Testis (tissue), 2 donors: ENCODE measurements at regions not wholly inside any gene's neighbourhood (a gene's known extent, or its start where the extent isn't known, plus 50 kb on each side); places are given as distances from the start of the nearest gene placed in this dataset.

Experiments
- CTCF ChIP-seq, 3 experiments: fragments of 450-650 bp in 2 of 3; fragments of 200-600 bp in 1 of 3; sonication (generic) in 1 of 3; IDR thresholded peaks; one replicate each; pipeline ENCODE4 v1.5.1; 2016 to 2019; ENCODE audit warnings: antibody characterized with exemption in 3 of 3, mild to moderate bottlenecking in 2 of 3, moderate library complexity in 1 of 3
- POLR2A ChIP-seq: fragments of 450-650 bp; IDR thresholded peaks from one replicate; pipeline ENCODE4 v1.6.1; 2017; ENCODE audit warnings: antibody characterized with exemption, mild to moderate bottlenecking, moderate library complexity

DNA sequence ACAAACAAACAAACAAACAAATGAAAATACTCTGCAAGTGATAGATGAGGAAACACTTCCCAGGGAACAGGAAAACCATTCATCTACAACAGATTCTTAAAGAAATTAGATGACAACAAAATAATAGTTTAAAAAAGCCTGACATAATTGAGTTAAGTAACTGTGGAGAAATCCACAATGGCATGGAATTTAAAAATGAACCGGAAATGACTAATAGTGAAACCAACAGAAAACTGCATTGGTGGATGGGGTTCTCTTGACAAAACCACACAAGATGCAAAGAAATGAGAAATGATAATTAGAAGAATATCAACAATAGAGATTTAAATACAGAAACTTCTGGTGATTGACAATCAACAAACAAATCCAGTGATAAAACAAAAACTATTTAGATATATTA lies 785.6 kb downstream of the QKI start:
- TF ChIP-seq CTCF (IDR thresholded peaks at IDR 0.05) (no peak), POLR2A (no peak)
